ENCODE measurements at regions not wholly inside any gene's neighbourhood (a gene's known extent, or its start where the extent isn't known, plus 50 kb on each side); places are given as distances from the start of the nearest gene placed in this dataset.
A peak's percentile ranks its signal among the peaks of the same experiment; 100 is the strongest.

DNA sequence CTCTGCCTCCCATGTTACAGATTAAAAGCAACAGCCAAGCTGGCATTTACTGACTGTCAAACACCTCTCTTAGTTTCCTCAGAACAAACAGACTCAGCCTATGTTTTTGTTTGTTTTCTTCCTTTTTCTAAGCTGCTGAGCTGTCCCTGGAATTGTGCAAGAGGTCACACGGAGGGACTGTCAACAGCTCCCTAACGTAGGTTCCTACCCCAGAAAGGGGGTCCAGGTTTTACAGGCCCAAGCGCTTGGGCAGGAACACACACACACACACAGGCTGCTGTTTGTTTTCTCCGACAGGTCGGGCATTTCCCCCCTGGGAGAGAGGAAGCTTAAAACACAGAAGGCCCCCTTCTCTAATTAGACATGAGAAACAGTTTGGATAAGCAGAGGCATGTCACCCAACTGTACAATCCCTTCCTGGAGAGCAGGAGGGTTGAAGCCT, 739.6 kb upstream of the TBX3 start:
- no peaks in the 10 kb centered on the region for H3K36me3 Mint-ChIP-seq (ENCODE audit: low read depth)
- H3K9me3 Mint-ChIP-seq = no peaks in the 10 kb centered on the region
- H3K27ac Mint-ChIP-seq = no peak overlapping the region
- peaks cover 26% of the 10 kb centered on the region for H3K27me3 Mint-ChIP-seq (ENCODE audit: low read depth, poor library complexity)
- peak overlapping the region; percentile 31 for H3K4me3 Mint-ChIP-seq
- peaks cover 7% of the 10 kb centered on the region for H3K4me1 Mint-ChIP-seq
- TF ChIP-seq, protein P1, sequence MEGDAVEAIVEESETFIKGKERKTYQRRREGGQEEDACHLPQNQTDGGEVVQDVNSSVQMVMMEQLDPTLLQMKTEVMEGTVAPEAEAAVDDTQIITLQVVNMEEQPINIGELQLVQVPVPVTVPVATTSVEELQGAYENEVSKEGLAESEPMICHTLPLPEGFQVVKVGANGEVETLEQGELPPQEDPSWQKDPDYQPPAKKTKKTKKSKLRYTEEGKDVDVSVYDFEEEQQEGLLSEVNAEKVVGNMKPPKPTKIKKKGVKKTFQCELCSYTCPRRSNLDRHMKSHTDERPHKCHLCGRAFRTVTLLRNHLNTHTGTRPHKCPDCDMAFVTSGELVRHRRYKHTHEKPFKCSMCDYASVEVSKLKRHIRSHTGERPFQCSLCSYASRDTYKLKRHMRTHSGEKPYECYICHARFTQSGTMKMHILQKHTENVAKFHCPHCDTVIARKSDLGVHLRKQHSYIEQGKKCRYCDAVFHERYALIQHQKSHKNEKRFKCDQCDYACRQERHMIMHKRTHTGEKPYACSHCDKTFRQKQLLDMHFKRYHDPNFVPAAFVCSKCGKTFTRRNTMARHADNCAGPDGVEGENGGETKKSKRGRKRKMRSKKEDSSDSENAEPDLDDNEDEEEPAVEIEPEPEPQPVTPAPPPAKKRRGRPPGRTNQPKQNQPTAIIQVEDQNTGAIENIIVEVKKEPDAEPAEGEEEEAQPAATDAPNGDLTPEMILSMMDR (IDR thresholded peaks at IDR 0.05) = no peak
- no peak for DNase-seq

DNA sequence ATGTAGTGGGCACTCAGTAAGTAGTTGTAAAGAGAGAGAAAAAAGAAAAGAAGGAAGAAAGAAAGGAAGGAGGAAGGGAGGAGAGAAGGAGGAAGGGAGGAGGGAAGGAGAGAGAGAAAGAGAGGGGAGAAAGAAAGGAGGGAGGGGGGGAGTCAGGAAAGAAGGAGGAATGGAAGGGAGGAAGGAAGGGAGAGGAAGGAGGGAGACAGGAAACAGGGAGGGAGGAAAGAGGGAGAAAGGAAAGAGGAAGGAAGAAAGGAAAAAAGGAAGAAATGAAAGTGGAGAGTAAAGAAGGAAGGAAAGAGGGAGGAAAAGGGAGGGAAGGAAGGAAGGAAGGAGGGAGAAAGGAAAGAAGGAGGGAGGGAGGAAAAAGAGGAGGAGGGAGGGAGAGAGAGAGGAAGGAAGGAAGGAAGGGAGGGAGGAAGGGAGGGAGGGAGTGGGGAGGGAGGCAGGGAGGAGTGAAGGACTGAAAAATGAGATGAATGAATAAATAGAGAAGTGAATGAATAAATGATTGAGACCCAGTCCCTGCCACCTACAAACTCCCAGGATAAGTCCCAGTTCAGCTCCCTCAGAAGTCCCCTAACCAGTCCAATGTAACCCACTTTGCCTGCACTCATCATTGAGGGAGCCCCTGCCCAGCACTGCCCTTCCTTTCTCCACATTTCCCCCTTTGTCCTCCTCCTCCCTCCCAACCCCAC, 739.0 kb upstream of the TBX3 start:
- Mint-ChIP-seq H3K36me3 (ENCODE audit: low read depth) (no peaks in the 10 kb centered on the region), H3K9me3 (no peaks in the 10 kb centered on the region), H3K4me1 (peaks cover 7% of the 10 kb centered on the region), H3K4me3 (no peak overlapping the region), H3K27ac (no peak overlapping the region), H3K27me3 (ENCODE audit: low read depth, poor library complexity) (peaks cover 26% of the 10 kb centered on the region)
- TF ChIP-seq, protein P1 (IDR thresholded peaks at IDR 0.05) = no peak
- no peak for DNase-seq

DNA sequence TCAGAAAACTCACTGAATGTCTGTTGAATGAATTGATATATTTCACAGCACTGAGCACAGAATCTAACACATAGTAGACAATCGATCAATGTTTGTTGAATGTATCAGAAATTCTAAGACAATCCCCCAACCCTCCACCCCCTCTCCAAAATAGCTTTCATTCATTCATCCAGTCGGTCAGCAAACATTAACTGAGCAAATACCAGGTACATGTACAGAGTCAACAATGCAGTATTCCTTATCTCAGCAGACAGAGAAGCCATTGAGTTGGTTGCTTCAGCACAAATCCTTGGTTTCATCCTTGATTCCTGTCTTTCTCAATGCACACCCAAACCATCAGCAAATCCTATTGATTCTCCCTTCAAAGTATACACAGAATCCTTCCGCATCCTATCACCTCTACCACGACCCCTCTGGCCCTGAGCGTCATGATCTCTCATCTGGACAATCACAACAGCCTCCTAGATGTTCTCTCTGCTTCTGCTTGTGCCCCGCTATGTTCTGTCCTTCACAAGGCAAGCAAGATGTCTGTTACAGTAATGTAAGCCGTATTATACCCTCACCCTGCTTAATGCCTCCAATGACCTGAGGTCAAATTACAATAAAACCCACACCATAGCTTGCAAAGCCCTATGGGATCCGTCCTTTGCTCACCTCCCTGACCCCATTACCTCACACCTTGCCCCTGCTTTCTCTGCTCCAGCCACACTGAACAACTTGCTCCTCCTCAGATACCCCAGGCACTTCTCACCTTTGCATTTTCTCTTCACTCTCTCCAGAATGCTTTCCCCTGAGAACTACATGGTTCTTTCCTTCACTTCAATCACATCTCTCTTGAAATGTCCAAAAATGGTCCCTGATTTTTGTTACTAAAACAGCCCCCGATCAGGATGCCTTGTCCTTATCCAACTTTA, 738.1 kb upstream of the TBX3 start:
- H3K27me3 Mint-ChIP-seq (ENCODE audit: low read depth, poor library complexity) = peaks cover 25% of the 10 kb centered on the region
- no peak overlapping the region for H3K4me3 Mint-ChIP-seq
- no peaks in the 10 kb centered on the region for H3K36me3 Mint-ChIP-seq (ENCODE audit: low read depth)
- peaks cover 3% of the 10 kb centered on the region for H3K9me3 Mint-ChIP-seq
- no peak for DNase-seq
- no peak overlapping the region for H3K27ac Mint-ChIP-seq
- peaks cover 7% of the 10 kb centered on the region for H3K4me1 Mint-ChIP-seq
- TF ChIP-seq, protein P1 (IDR thresholded peaks at IDR 0.05) = no peak

DNA sequence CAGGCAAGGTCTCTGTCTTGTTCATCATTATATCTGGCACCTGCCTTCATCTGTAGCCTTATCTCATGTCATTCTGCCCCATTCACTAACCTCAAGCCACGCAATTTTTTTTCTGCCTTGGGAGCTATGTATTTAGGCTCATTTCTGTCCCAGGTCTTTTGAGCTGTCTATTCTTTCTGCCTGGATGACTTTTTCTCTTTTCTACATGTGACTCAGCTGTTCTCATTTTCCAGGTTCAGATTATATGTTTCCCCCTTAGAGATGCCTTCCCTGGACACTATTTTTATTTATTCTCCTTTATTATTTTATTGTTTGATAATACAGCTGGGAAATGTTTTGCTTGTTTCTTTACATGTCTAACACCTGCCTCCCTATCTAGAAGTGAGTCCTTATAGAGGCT, 737.4 kb upstream of the TBX3 start:
- no peak for DNase-seq
- H3K4me1 Mint-ChIP-seq = peaks cover 7% of the 10 kb centered on the region

DNA sequence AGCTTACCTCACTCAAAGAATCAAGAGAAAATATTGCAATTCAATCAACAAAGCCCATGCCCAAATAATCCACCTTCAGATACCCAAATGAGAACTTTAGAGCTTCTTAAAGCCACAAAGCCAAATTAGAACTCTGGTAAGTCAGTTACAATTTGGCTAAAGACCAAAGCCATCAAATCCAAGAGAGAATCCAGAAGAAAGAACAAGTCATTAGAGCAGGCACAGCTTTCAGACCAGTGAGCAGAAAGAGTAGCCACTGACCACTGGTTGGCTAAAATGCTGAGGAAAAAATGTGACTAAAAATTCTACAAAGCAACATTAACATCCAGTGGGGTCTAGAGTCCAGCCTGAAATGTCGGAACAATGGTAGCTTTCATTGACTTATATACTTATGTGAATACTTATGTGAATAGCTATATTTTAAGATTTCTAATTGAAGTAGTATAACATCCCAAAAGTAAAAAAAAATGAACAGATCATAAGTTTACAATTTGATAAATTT, 735.2 kb upstream of the TBX3 start:
- Mint-ChIP-seq H3K27me3 (ENCODE audit: low read depth, poor library complexity) (peaks cover 10% of the 10 kb centered on the region), H3K9me3 (peaks cover 10% of the 10 kb centered on the region), H3K27ac (no peak overlapping the region), H3K4me3 (no peak overlapping the region), H3K4me1 (peaks cover 3% of the 10 kb centered on the region), H3K36me3 (ENCODE audit: low read depth) (no peaks in the 10 kb centered on the region)
- TF ChIP-seq, protein P1 (IDR thresholded peaks at IDR 0.05) = no peak
- DNase-seq = no peak

More for the DNA sequence above, 737.4 kb upstream of the TBX3 start:
- H3K27ac Mint-ChIP-seq = no peak overlapping the region
- H3K9me3 Mint-ChIP-seq = peaks cover 9% of the 10 kb centered on the region
- TF ChIP-seq, protein P1 (IDR thresholded peaks at IDR 0.05) = no peak
- H3K4me3 Mint-ChIP-seq = no peak overlapping the region
- H3K27me3 Mint-ChIP-seq (ENCODE audit: low read depth, poor library complexity) = peaks cover 20% of the 10 kb centered on the region
- H3K36me3 Mint-ChIP-seq (ENCODE audit: low read depth) = no peaks in the 10 kb centered on the region

Data from nephron progenitor cell (in vitro differentiated cells).